ENCODE measurements at regions not wholly inside any gene's neighbourhood (a gene's known extent, or its start where the extent isn't known, plus 50 kb on each side); places are given as distances from the start of the nearest gene placed in this dataset.

- DNase-seq, result no peak
Observed at GRCh38 chr10:108290823-108291222, 1126.3 kb upstream of the SORCS1 start.

GRCh38 chr10:108275895-108276685, 1111.6 kb upstream of the SORCS1 start:
- no peak for DNase-seq

- DNase-seq, result no peak
Observed at GRCh38 chr10:108260383-108260906, 1095.9 kb upstream of the SORCS1 start.

- DNase-seq, result no peak
Observed at GRCh38 chr10:108254089-108254488, 1089.6 kb upstream of the SORCS1 start.

DNA sequence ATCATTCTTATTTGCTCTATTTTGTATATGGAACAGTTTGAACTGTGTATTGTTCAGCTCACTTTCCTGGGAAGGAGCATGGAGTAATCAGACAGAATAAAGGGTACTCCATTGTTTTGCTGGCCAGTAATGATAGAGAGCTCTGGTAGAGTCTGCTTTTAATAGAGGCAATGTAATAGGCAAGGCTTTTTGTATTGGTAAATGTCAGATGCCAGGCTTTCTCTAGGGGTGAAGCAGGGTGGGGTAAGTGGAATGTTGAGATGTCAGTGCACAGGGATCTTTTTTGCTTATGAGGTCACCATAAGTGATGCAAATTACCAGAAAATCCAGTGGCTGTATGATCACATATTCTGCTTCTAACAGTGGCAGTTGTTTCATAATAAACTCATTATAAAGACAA, 1088.3 kb upstream of the SORCS1 start:
- no peak for DNase-seq

DNA sequence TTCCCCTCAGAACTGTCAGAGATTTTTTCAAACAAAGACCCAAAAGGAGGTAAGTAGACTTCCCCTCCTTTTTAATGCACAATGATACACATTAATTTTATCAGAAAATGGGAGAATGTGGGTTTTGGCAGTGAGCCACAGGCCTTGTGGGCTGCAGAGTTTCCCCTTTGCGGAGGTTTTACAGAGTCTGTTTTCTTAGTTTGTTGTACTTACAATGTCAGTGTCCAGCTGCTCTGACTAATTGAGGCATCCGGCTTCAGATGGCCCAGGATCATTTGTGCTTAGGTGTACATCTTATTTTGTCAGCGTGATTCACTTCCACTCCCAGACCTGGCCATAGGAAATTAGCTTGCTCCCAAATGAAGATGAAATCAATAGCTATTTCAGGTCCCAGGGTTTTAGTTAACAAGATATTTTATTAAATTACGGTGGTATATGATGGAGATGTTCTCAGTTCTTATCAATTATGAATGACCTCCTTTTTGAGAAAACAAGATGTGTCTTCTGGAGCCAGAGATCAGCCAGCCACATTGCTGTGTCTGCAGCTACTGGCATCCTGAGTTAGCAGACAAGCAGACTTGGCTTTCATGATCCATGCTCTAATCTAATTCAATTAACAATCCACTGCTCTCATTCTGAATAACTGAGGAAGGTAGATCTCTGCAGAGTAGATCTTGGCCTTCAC, 1086.6 kb upstream of the SORCS1 start:
- DNase-seq, result no peak

DNA sequence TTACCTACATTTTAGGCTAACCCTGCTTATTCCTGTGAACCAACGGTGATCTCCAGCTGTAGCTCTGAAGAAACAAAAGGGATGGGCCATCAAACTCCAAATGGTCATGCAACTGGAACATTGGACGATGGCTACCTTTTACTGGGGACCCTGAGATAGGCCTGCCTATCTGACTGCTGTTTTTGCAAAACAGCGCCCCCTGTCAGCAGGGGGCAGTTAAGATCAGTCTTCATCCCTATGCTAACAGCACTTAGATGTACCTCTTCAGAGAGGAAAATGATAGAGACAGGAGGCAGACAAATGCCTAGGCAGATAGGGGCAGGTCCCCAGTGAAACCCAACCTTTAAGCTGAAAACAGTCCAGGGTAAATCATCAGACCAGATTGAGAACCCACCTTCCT, 1085.4 kb upstream of the SORCS1 start:
- DNase-seq, result no peak

- DNase-seq, result no peak
Observed at GRCh38 chr10:108244443-108245228, 1080.1 kb upstream of the SORCS1 start.

GRCh38 chr10:108241166-108241565, 1076.7 kb upstream of the SORCS1 start:
- DNase-seq, result no peak

DNA sequence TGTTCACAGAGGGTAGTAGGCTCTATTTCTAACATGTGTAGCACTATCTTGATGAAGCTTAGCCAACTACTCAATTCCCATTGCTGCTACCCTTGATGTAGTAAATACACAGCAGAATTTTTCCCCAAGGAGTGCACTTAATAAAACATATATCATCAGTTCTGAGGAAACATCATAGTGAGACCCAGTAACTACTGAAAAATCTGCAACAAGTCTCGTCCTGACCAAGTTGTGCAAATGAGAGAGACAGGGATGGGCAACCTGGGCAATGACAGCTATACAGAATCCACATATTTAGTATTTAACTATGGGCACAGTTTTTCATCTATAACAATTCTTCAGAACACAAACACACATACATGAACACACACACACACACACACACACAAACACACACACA, 1073.8 kb upstream of the SORCS1 start:
- DNase-seq, result no peak

GRCh38 chr10:108230478-108231170, 1066.1 kb upstream of the SORCS1 start:
- no peak for DNase-seq

DNA sequence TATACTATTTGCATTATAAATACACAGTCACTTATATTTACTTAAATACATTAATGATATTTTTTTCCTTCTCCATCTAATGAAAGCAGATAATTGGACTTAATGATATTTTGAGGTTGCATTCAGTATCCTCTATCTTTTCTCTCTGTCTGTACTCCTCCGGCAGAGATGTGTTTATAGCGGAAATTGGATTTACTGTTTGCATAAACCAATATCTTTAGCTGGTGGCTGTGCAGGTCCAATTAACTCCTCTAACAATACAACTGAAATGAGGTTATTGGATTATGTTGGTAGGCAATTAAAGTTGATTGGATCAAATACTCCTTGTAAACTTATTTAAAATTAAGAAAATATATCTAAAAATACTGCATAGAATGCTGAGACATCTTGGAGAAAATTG, 1044.2 kb upstream of the SORCS1 start:
- no peak for DNase-seq

DNA sequence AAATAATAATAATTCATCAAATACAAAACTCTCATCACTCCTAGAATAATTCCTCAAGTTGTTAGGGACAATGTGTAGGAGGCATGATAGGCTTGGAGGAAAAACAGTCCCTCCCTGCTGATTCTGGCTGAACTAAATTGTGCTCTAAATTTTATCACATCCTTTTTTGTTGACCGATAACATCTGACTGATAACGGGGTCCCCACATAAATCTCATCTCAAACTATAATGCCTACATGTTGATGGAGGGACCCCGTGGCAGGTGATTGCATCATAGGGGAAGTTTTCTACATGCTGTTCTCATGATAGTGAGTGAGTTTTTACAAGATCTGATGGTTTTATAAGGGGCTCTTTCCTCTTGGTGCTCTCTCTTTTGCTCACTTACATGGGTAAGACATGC, 1043.5 kb upstream of the SORCS1 start:
- DNase-seq, result no peak

DNA sequence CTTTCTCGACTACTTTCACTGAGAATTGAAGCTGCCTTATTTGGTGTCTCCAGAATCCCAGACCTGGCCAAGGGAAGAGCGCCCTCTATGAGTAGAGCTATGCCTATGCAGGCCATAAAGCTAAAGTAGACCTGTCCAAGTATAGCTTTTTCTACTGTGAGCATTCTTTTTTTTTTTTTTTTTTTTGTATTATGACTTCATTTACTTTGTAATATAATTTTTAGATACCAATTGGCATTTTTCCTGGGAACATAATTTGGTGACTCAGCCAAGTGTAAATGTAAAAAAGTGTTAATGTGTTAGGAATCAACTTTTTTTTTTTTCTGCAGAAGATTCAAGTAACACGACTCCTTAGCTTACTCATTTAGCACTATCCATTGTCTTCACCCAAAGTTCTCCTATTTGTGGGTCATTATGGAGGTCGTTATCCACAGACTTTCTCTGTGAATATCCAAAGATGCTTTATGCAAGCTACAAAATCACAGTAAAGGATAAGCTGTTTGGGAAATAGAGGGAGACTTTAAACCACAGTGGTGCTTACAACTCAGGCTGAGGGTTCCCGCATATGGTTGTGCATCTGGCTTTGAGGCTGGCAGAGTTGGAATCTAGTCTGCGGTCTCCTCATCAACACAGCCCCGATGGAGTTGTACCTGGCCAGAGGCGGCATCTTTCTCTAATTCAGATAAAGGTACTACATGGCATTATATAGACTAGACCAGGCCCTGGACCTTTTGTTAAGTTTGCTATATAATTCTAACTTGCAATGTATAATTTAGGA, 1040.2 kb upstream of the SORCS1 start:
- DNase-seq, result no peak

GRCh38 chr10:108203905-108204527, 1039.5 kb upstream of the SORCS1 start:
- no peak for DNase-seq

- DNase-seq, result no peak
Observed at GRCh38 chr10:108187408-108188012, 1023.0 kb upstream of the SORCS1 start.

- DNase-seq, result no peak
Observed at GRCh38 chr10:108184114-108184513, 1019.6 kb upstream of the SORCS1 start.

- DNase-seq, result no peak
Observed at GRCh38 chr10:108180878-108181277, 1016.4 kb upstream of the SORCS1 start.

GRCh38 chr10:108169846-108170245, 1005.3 kb upstream of the SORCS1 start:
- no peak for DNase-seq

DNA sequence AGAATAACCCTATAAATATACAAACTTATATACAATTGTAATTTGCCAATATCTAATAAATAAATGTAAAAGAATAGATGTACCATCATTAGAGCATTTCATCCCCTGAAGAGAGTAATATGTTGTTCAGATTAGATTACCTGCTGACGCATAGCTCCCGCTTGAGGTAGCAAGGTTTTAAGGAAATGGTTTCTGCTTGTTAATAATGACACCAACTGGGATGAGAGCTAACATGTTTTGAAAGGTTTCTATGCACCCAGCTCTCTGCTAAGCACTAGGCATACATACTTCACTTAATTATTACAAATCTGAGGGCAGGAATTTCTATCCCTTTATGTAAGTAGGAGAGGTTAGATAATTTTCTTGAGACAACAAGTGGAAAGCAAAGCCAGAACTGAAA, 1003.3 kb upstream of the SORCS1 start:
- no peak for DNase-seq

GRCh38 chr10:108166401-108166800, 1001.9 kb upstream of the SORCS1 start:
- DNase-seq, result no peak
